ENCODE measurements at regions not wholly inside any gene's neighbourhood (a gene's known extent, or its start where the extent isn't known, plus 50 kb on each side); places are given as distances from the start of the nearest gene placed in this dataset.

- Mint-ChIP-seq H3K27ac (no peak overlapping the region), H3K4me3 (no peak overlapping the region), H3K4me1 (no peaks in the 10 kb centered on the region), H3K27me3 (no peaks in the 10 kb centered on the region), H3K9me3 (ENCODE audit: insufficient read depth) (peaks cover 5% of the 10 kb centered on the region)
- ATAC-seq (ENCODE audit: low read depth) (no peak), DNase-seq (no peak)
- Histone ChIP-seq H2AFZ (ENCODE audit: insufficient read depth, low read depth, low read length, poor library complexity, severe bottlenecking) (no peak overlapping the region), H3K4me1 (ENCODE audit: control insufficient read depth in 2 of 2, insufficient read depth in 2 of 2, low read length in 2 of 2) (no peaks in the 10 kb centered on the region), H3K4me2 (replicated peaks; ENCODE audit: low read depth, low read length, poor library complexity, severe bottlenecking) (no peak overlapping the region), H3K9ac (ENCODE audit: low read length) (no peak overlapping the region), H3K9me3 (ENCODE audit: control extremely low read depth in 1 of 3, control insufficient read depth in 2 of 3, insufficient read depth in 1 of 3, low read length in 2 of 3) (peaks cover 0 to 2% (median 0%) of the 10 kb centered on the region in 3 donors), H3K36me3 (replicated peaks in 1 of 2; ENCODE audit: control extremely low read depth in 1 of 2, control insufficient read depth in 1 of 2, extremely low read depth in 1 of 2, insufficient read depth in 2 of 2, low read length in 1 of 2) (no peaks in the 10 kb centered on the region), H4K20me1 (ENCODE audit: control insufficient read depth, insufficient read depth, low read length, poor library complexity, severe bottlenecking) (no peaks in the 10 kb centered on the region), H3K27me3 (replicated peaks in 1 of 4; ENCODE audit: control extremely low read depth in 1 of 4, control insufficient read depth in 3 of 4, insufficient read depth in 4 of 4, low read length in 3 of 4) (no peaks in the 10 kb centered on the region), H3K79me2 (ENCODE audit: control insufficient read depth, insufficient read depth, low read length) (no peaks in the 10 kb centered on the region), H3K4me3 (ENCODE audit: control extremely low read depth in 1 of 5, extremely low read depth in 1 of 5, insufficient read depth in 1 of 5, low read depth in 2 of 5, low read length in 4 of 5) (no peak overlapping the region), H3K27ac (ENCODE audit: low read length in 2 of 2) (no peak overlapping the region)
- no peak for TF ChIP-seq CTCF (IDR thresholded peaks at IDR 0.05)
- no peak for TF ChIP-seq EZH2 (IDR thresholded peaks at IDR 0.05; ENCODE audit: borderline replicate concordance, insufficient read depth, low read depth, low read length, poor library complexity, severe bottlenecking)
- CTCF ChIA-PET = no interaction called here
- intact Hi-C loops (cut with micrococcal nuclease) = no loop called here
- POLR2A ChIA-PET = no interaction called here
- no CpG with 5 or more reads among the region's 1 CpG for WGBS (ENCODE audit: insufficient coverage)
Observed at GRCh38 chr18:43992741-43993140, 687.9 kb upstream of the SETBP1 start.

GRCh38 chr18:43994381-43994780 lies 686.3 kb upstream of the SETBP1 start:
- Mint-ChIP-seq H3K9me3 (ENCODE audit: insufficient read depth) (peaks cover 2% of the 10 kb centered on the region), H3K4me3 (no peak overlapping the region), H3K27me3 (no peaks in the 10 kb centered on the region), H3K27ac (no peak overlapping the region), H3K4me1 (no peaks in the 10 kb centered on the region)
- no peak overlapping the region for H3K4me2 ChIP-seq (replicated peaks; ENCODE audit: low read depth, low read length, poor library complexity, severe bottlenecking)
- no peaks in the 10 kb centered on the region for H3K36me3 ChIP-seq (replicated peaks in 1 of 2; ENCODE audit: control extremely low read depth in 1 of 2, control insufficient read depth in 1 of 2, extremely low read depth in 1 of 2, insufficient read depth in 2 of 2, low read length in 1 of 2)
- no peak overlapping the region for H3K4me3 ChIP-seq (ENCODE audit: control extremely low read depth in 1 of 5, extremely low read depth in 1 of 5, insufficient read depth in 1 of 5, low read depth in 2 of 5, low read length in 4 of 5)
- no peak for DNase-seq
- H3K9me3 ChIP-seq (ENCODE audit: control extremely low read depth in 1 of 3, control insufficient read depth in 2 of 3, insufficient read depth in 1 of 3, low read length in 2 of 3) = peaks cover 0 to 2% (median 0%) of the 10 kb centered on the region in 3 donors
- intact Hi-C loops (cut with micrococcal nuclease) = no loop called here
- ATAC-seq (ENCODE audit: low read depth) = no peak
- no peaks in the 10 kb centered on the region for H4K20me1 ChIP-seq (ENCODE audit: control insufficient read depth, insufficient read depth, low read length, poor library complexity, severe bottlenecking)
- H3K79me2 ChIP-seq (ENCODE audit: control insufficient read depth, insufficient read depth, low read length) = no peaks in the 10 kb centered on the region
- POLR2A ChIA-PET = no interaction called here
- no peaks in the 10 kb centered on the region for H3K4me1 ChIP-seq (ENCODE audit: control insufficient read depth in 2 of 2, insufficient read depth in 2 of 2, low read length in 2 of 2)
- no peak overlapping the region for H3K9ac ChIP-seq (ENCODE audit: low read length)
- H3K27ac ChIP-seq (ENCODE audit: low read length in 2 of 2) = no peak overlapping the region
- TF ChIP-seq EZH2 (IDR thresholded peaks at IDR 0.05; ENCODE audit: borderline replicate concordance, insufficient read depth, low read depth, low read length, poor library complexity, severe bottlenecking) (no peak), CTCF (IDR thresholded peaks at IDR 0.05) (no peak)
- no CpG with 5 or more reads among the region's 4 CpGs for WGBS (ENCODE audit: insufficient coverage)
- no peak overlapping the region for H2AFZ ChIP-seq (ENCODE audit: insufficient read depth, low read depth, low read length, poor library complexity, severe bottlenecking)
- CTCF ChIA-PET = no interaction called here
- H3K27me3 ChIP-seq (replicated peaks in 1 of 4; ENCODE audit: control extremely low read depth in 1 of 4, control insufficient read depth in 3 of 4, insufficient read depth in 4 of 4, low read length in 3 of 4) = no peaks in the 10 kb centered on the region

Data from B cell (primary cell).